Fibroblast of skin of back (primary cell): ENCODE measurements at regions not wholly inside any gene's neighbourhood (a gene's known extent, or its start where the extent isn't known, plus 50 kb on each side); places are given as distances from the start of the nearest gene placed in this dataset.
A peak's percentile ranks its signal among the peaks of the same experiment; 100 is the strongest.
"Not testable (repeated sequence)": the region's sequence is repeated elsewhere in the genome, so short reads cannot be mapped to it uniquely, and the experiment has no call there.

ENCODE experiments used
- DNase-seq: peaks from one replicate; pipeline ENCODE4 v3.0.0-alpha.2; 2013

- DNase-seq, result no peak
Measured at GRCh38 chr6:106883808-106884262, 90.7 kb downstream of the CD24 start.

GRCh38 chr6:106882601-106883518 is 91.7 kb downstream of the CD24 start:
- DNase-seq, result no peak

DNA sequence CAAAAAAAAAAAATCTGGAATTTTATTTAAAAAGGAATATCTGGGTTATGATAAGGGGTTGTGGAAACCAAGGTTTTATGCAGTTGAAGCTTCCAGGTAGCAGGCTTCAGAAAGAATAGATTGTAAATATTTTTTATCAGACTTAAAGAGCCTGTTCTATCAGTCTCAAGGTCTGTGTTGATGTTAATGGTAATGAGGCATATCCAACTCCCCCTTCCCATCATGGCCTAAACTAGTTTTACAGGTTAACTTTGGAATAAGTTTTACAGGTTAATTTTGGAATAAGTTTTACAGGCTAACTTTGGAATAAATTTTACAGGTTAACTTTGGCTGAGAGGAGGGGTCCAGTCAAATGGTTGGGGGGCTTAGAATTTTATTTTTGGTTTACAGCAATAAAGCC is 92.4 kb downstream of the CD24 start:
- no peak for DNase-seq

- no peak for DNase-seq
Measured at GRCh38 chr6:106880952-106881351, 93.6 kb downstream of the CD24 start.

- DNase-seq, result no peak
Measured at GRCh38 chr6:106875782-106876321, 98.7 kb downstream of the CD24 start.

- DNase-seq, result no peak
Measured at GRCh38 chr6:106874481-106874880, 100.0 kb downstream of the CD24 start.

DNA sequence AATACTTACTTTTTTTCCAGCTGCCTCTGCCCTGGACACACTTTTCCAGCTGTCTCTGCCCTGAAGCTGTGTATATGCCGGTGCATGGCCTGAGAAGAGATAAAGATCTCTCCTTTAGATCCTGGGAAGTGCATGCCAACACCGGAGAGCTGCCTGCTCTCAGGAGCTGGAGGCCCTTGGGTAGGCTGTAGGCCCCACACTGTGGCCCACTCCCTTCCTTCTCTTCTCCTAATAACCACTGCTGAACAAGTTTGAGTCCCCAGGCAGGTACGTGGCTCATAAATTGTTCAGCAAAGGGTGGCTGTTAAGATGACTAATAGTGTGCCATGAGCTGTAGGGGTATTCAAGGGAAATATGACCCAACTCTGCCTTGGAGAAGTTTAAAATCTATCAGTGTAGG is 102.5 kb downstream of the CD24 start:
- no peak for DNase-seq

GRCh38 chr6:106870824-106871717 is 103.5 kb downstream of the CD24 start:
- DNase-seq, result peak; percentile 1

- DNase-seq, result peak; percentile 58
Measured at GRCh38 chr6:106870069-106870468, 104.5 kb downstream of the CD24 start.

- no peak for DNase-seq
Measured at GRCh38 chr6:106869203-106869602, 105.3 kb downstream of the CD24 start.

DNA sequence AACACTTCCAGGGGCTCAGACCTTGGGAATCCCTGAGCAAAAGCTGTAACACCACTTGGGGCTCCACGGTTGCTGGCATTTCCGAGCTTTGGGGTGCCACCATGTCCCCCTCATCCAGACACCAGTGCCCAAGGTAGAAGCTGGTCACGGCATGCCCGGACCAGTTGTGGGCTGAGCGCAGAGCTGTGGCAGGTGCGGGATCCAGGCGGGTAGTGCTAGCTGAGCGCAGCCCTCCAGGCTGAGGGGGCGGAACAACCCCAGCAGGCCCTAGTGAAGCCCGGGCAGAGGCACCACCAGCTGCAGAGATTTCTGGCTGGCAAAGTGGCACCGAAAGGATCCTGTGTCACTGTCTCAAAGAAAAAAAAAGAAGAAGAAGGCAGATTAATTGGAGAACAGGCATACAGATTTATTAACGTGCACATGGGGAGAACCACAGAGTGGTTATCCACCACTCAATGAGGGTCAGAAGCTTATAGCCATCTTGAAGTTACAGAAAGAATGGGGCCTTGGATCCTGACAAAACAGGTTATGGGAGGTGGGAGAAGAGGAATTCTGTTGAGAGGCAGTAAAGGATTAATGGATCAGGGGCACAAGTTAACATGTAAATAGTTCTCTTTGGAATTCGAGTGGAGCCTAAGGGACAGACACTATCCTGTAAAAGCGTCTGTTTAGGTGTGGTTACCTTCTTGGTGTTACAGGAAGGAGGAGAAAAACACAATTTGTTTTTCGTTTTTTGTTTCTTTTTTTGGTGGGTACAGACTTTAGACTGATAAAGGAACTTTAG is 107.5 kb downstream of the CD24 start:
- DNase-seq, result no peak

DNA sequence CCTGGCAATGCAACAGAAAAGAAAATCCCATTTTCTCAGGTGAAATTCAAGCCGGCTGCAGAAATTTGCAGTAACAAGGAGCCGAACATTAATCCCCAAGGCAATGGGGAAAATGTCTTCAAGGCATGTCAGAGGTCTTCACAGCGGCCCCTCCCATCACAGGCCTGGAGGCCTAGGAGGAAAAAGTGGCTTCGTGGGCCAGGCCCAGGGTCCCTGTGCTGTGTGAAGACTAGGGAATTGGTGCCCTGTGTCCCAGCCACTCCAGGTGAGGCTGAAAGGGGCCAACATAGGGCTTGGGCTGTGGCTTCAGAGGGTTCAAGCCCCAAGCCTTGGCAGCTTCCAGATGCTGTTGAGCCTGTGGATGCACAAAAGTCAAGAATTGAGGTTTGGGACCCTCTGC is 111.7 kb downstream of the CD24 start:
- DNase-seq, result no peak

DNA sequence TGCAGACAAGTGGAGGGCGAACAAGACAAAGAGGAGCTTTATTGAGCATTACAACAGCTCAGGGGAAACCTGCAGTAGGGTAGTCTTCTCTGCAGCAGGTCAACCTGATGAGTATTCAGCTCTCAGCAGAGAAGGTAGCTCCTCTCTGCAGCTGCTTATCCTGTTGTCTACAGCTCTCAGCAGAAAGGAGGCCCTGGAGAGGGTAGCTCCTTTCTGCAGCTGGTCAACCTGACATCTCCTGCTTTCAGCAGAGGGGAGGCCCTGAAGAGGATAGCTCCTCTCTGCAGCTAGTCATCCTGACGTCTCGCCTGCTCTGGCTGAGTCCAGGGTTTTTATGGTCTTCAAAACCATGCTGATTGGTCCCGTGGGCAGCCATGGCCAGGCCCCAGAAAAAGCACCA is 113.6 kb downstream of the CD24 start:
- DNase-seq, result no peak

DNA sequence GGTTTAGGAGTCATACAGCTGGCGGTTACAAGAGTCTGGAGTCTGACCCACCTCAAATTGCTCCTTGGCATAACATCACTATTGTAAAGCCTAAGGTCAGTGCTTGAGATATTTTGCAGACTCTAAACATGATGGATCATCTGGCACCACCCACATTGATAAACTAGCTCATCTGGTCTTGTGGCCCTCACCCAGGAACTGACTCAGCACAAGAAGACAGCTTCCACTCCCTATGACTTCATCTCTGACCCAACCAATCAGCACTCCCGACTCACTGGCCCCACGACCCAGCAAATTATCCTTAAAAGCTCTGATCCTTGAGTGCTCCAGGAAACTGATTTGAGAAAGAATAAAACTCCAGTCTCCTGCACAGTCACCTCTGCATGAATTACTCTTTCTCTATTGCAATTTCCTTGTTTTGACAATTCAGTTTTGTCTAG is 115.9 kb downstream of the CD24 start:
- peak; percentile 1 for DNase-seq

DNA sequence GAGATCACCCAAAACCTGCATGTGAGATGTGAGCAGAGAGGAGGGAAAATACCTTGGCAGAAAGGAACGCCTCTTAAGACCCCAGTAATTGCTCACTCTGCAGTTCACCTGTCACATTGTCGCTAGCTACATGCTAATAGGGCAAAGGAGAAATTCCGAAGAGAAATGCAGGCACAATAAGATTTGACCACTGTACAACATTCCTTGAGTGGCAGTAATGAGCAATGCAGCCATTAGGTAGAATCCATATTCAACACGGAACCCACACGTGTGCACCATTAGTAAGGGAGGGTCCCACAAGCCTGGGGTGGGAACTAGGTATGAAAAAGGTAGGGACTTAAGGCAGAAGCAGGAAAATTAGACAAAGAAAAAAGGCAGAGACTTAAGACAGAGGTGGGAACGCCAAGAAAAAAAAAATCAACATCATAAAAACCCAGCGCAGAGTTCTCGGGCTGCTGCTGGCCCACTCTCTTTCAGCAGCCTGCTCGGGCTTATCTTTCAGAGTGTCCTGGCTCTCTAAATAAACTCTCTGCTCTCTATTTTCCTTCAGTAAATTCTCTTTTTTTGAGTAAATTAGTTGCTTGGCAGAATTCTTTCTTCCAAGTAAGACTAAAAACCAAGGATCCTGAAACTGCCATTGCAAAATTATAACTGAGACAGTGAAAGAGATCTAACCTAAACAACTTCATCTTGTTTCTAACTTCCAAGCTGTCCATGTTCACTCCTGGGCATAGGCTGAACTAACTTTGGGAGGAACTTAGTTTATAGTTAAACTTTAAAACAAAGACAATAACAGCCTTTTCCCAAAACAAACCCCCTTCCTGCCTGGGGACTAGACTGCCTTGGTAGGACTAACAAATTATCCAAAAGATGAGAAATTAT is 116.5 kb downstream of the CD24 start:
- no peak for DNase-seq

DNA sequence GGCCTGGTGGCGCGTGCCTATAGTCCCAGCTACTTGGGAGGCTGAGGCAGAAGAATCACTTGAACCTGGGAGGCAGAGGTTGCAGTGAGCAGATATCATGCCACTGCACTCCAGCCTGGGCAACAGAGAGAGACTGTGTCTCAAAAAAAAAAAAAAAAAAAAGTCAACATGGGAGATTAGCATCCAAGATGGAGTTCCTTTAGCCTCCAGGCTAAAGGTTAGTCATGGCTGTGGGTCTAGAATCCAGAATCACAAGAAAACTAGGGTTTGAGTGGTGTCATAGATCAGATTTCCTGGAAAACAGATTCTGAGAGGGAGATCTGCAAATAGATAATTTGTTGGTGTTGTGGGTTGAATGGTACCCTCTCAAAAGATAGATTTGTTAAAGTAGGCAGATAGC is 117.2 kb downstream of the CD24 start:
- DNase-seq, result not testable (repeated sequence)

- no peak for DNase-seq
Measured at GRCh38 chr6:106856227-106856874, 118.2 kb downstream of the CD24 start.

- no peak for DNase-seq
Measured at GRCh38 chr6:106855117-106855516, 119.4 kb downstream of the CD24 start.

- no peak for DNase-seq
Measured at GRCh38 chr6:106849676-106850332, 124.7 kb downstream of the CD24 start.

GRCh38 chr6:106849120-106849519 is 125.4 kb downstream of the CD24 start:
- DNase-seq, result no peak
